ENCODE measurements at regions not wholly inside any gene's neighbourhood (a gene's known extent, or its start where the extent isn't known, plus 50 kb on each side); places are given as distances from the start of the nearest gene placed in this dataset.

DNA sequence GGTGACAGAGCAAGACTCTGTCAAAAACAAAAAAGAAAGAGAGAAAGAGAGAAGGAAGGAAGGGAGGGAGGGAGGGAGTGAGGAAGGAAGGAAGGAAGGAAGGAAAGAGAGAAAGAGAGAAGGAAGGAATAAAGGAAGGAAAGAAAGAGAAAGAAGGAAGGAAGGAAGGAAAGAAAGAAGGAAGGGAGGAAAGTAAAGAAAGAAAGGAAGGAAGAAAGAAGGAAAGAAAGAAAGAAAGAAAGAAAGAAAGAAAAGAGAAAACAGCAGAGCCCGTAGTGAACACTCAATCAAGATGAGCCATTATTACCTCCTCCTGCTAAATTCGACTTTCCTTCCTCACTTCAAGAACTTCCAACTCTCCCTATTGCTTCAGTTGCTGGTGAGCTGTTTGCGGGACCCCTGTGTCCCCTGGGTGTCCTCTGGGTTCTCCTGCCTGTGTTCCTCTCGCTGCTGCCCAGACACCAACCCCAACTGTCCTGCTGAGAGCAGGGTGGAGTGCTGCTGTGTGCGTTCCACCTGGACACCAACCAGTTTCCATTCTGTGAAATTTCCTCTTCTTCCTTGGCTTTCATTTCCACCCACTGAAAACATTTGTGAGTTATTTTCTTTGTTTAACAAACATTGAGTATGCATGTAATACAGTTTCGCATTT, 266.4 kb downstream of the FAM43A start:
- H3K9me3 ChIP-seq (ENCODE audit: insufficient read depth, low read length, severe bottlenecking) = no peaks in the 10 kb centered on the region
- H4K20me1 ChIP-seq (ENCODE audit: insufficient read depth, low read length) = no peaks in the 10 kb centered on the region
- no peak overlapping the region for H3K4me3 ChIP-seq (ENCODE audit: low read depth in 1 of 2, low read length in 2 of 2)
- H3K4me2 ChIP-seq (ENCODE audit: insufficient read depth, low read length) = no peak overlapping the region
- no peak for TF ChIP-seq EZH2 (IDR thresholded peaks at IDR 0.05; ENCODE audit: borderline replicate concordance, low read depth, low read length, severe bottlenecking)
- TF ChIP-seq, protein P1, sequence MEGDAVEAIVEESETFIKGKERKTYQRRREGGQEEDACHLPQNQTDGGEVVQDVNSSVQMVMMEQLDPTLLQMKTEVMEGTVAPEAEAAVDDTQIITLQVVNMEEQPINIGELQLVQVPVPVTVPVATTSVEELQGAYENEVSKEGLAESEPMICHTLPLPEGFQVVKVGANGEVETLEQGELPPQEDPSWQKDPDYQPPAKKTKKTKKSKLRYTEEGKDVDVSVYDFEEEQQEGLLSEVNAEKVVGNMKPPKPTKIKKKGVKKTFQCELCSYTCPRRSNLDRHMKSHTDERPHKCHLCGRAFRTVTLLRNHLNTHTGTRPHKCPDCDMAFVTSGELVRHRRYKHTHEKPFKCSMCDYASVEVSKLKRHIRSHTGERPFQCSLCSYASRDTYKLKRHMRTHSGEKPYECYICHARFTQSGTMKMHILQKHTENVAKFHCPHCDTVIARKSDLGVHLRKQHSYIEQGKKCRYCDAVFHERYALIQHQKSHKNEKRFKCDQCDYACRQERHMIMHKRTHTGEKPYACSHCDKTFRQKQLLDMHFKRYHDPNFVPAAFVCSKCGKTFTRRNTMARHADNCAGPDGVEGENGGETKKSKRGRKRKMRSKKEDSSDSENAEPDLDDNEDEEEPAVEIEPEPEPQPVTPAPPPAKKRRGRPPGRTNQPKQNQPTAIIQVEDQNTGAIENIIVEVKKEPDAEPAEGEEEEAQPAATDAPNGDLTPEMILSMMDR (IDR thresholded peaks at IDR 0.05; ENCODE audit: borderline replicate concordance, extremely low read depth, low read length, poor library complexity, severe bottlenecking) = no peak
- no peak overlapping the region for H3K9ac ChIP-seq (ENCODE audit: low read depth, low read length)
- H3K27ac ChIP-seq (ENCODE audit: low read length) = no peak overlapping the region
- H3K79me2 ChIP-seq (ENCODE audit: insufficient read depth, low read length) = no peaks in the 10 kb centered on the region
- no peak for DNase-seq
- no peak for ATAC-seq (ENCODE audit: insufficient read depth, low read depth)
- no peaks in the 10 kb centered on the region for H3K4me1 ChIP-seq (ENCODE audit: insufficient read depth, low read length)
- H3K27me3 ChIP-seq (ENCODE audit: insufficient read depth, low read length, poor library complexity) = peaks cover 9% of the 10 kb centered on the region
- H2AFZ ChIP-seq (ENCODE audit: low read depth, low read length) = no peak overlapping the region
- H3K36me3 ChIP-seq (ENCODE audit: insufficient read depth, low read length) = no peaks in the 10 kb centered on the region

DNA sequence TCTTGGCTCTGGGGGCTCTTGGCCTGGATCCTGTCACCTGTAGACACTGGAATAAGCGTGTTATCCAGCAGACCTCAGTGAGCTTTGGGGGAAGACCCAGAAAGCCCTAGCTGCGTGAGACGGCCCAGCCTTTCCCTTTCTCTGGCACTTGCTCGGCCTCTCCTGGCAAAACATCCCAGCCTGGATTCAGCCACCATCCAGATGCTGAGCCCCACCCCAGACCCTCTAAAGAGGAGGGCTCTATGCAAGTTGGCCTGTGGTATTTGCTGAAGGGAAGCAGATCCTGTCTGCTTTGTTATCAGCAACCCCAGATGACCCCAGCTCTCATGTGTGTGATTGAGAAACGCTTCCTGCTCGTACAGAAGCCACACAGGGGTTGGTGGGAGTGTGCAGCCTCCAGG, 267.2 kb downstream of the FAM43A start:
- TF ChIP-seq, protein P1 (IDR thresholded peaks at IDR 0.05; ENCODE audit: borderline replicate concordance, extremely low read depth, low read length, poor library complexity, severe bottlenecking) = no peak
- no peak for TF ChIP-seq EZH2 (IDR thresholded peaks at IDR 0.05; ENCODE audit: borderline replicate concordance, low read depth, low read length, severe bottlenecking)

DNA sequence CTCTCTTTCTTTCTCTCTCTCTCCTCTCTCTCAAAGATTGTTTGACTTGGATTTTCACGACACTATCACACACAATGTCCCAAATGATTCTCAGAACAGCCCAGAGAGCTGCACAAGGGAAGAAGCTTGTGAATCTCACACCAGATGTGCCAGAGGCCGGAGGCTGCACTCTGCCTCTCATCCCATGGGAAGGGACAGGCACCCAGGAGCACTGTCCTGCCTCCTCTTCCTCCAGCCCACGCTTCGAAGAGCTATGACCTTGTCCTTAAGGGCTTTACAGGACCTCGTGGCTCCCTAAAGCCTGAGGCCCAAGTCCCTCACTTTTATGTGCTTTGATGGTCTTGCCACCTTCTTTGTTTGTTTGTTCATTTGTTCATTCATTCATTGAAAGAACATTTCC, 267.6 kb downstream of the FAM43A start:
- Histone ChIP-seq H3K4me3 (ENCODE audit: low read depth in 1 of 2, low read length in 2 of 2) (no peak overlapping the region), H3K36me3 (ENCODE audit: insufficient read depth, low read length) (no peaks in the 10 kb centered on the region), H3K27me3 (ENCODE audit: insufficient read depth, low read length, poor library complexity) (peaks cover 7% of the 10 kb centered on the region), H3K9ac (ENCODE audit: low read depth, low read length) (no peak overlapping the region), H2AFZ (ENCODE audit: low read depth, low read length) (no peak overlapping the region), H4K20me1 (ENCODE audit: insufficient read depth, low read length) (no peaks in the 10 kb centered on the region), H3K4me1 (ENCODE audit: insufficient read depth, low read length) (no peaks in the 10 kb centered on the region), H3K4me2 (ENCODE audit: insufficient read depth, low read length) (no peak overlapping the region), H3K27ac (ENCODE audit: low read length) (no peak overlapping the region), H3K79me2 (ENCODE audit: insufficient read depth, low read length) (no peaks in the 10 kb centered on the region), H3K9me3 (ENCODE audit: insufficient read depth, low read length, severe bottlenecking) (no peaks in the 10 kb centered on the region)
- no peak for TF ChIP-seq EZH2 (IDR thresholded peaks at IDR 0.05; ENCODE audit: borderline replicate concordance, low read depth, low read length, severe bottlenecking)
- TF ChIP-seq, protein P1 (IDR thresholded peaks at IDR 0.05; ENCODE audit: borderline replicate concordance, extremely low read depth, low read length, poor library complexity, severe bottlenecking) = no peak
- ATAC-seq (ENCODE audit: insufficient read depth, low read depth) (no peak), DNase-seq (no peak)

More for the DNA sequence above, 267.2 kb downstream of the FAM43A start:
- Histone ChIP-seq H4K20me1 (ENCODE audit: insufficient read depth, low read length) (no peaks in the 10 kb centered on the region), H3K4me3 (ENCODE audit: low read depth in 1 of 2, low read length in 2 of 2) (no peak overlapping the region), H2AFZ (ENCODE audit: low read depth, low read length) (no peak overlapping the region), H3K36me3 (ENCODE audit: insufficient read depth, low read length) (no peaks in the 10 kb centered on the region), H3K9me3 (ENCODE audit: insufficient read depth, low read length, severe bottlenecking) (no peaks in the 10 kb centered on the region), H3K4me1 (ENCODE audit: insufficient read depth, low read length) (no peaks in the 10 kb centered on the region), H3K4me2 (ENCODE audit: insufficient read depth, low read length) (no peak overlapping the region), H3K9ac (ENCODE audit: low read depth, low read length) (no peak overlapping the region), H3K27ac (ENCODE audit: low read length) (no peak overlapping the region), H3K27me3 (ENCODE audit: insufficient read depth, low read length, poor library complexity) (peaks cover 7% of the 10 kb centered on the region), H3K79me2 (ENCODE audit: insufficient read depth, low read length) (no peaks in the 10 kb centered on the region)
- DNase-seq = no peak
- no peak for ATAC-seq (ENCODE audit: insufficient read depth, low read depth)
